Fibroblast of the aortic adventitia (primary cell): ENCODE measurements at regions not wholly inside any gene's neighbourhood (a gene's known extent, or its start where the extent isn't known, plus 50 kb on each side); places are given as distances from the start of the nearest gene placed in this dataset.

ENCODE experiments used
- DNase-seq: peaks from one replicate; pipeline ENCODE4 v3.0.0-alpha.2; 2010; ENCODE audit warnings: low read depth
- H3K4me3 ChIP-seq: 2 replicates; pipeline ENCODE4 v1.5.1; 2011; ENCODE audit warnings: low read depth, mild to moderate bottlenecking, control low read depth, low read length, moderate library complexity
- TF ChIP-seq, protein P1 (sequence below): IDR thresholded peaks from 2 replicates; pipeline ENCODE4 v1.5.1; 2011; ENCODE audit warnings: mild to moderate bottlenecking, low read length, control low read depth, inconsistent platforms; ENCODE audit not compliant: insufficient read depth

DNA sequence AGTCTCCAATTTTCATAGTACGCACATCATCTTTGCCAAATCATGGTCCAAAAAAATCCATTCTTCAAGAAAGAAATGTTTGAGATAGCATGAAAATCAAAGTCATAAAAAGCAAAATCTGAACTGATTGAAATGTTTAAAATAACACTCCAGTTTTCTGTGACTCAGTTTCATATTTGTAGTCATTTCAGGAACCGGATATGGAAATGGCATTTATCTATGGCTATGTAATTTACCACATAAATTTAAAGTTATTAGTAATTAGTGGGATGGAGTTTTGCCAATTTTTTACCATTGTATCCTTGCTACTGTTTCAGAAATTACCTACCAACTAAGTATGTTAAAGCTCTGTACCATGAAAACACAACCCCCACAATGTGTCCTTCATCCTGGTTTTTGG is 456.6 kb upstream of the ACVR2A start:
- no peak for DNase-seq
- H3K4me3 ChIP-seq, result no peak overlapping the region
- TF ChIP-seq, protein P1, sequence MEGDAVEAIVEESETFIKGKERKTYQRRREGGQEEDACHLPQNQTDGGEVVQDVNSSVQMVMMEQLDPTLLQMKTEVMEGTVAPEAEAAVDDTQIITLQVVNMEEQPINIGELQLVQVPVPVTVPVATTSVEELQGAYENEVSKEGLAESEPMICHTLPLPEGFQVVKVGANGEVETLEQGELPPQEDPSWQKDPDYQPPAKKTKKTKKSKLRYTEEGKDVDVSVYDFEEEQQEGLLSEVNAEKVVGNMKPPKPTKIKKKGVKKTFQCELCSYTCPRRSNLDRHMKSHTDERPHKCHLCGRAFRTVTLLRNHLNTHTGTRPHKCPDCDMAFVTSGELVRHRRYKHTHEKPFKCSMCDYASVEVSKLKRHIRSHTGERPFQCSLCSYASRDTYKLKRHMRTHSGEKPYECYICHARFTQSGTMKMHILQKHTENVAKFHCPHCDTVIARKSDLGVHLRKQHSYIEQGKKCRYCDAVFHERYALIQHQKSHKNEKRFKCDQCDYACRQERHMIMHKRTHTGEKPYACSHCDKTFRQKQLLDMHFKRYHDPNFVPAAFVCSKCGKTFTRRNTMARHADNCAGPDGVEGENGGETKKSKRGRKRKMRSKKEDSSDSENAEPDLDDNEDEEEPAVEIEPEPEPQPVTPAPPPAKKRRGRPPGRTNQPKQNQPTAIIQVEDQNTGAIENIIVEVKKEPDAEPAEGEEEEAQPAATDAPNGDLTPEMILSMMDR, result no peak

DNA sequence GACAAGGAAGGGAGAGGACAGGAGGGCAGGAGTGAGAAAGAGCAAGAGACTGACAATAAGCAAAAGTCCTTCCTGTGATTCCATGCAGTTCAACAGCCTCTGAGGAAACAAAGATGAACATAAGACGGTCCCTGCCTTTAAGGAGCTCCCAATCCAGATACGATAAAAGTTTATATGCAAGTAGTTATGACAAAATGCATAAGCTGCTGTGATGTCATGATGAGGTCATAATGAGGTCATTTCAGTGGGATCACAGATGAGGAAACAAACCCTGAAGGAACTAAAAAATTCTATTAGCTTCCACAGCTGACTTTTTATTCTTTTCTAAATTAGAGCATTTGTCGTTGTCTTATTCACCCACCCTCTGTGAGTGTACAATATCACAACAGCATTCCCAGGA is 458.5 kb upstream of the ACVR2A start:
- DNase-seq, result no peak
- H3K4me3 ChIP-seq, result no peak overlapping the region
- TF ChIP-seq, protein P1, result no peak

DNA sequence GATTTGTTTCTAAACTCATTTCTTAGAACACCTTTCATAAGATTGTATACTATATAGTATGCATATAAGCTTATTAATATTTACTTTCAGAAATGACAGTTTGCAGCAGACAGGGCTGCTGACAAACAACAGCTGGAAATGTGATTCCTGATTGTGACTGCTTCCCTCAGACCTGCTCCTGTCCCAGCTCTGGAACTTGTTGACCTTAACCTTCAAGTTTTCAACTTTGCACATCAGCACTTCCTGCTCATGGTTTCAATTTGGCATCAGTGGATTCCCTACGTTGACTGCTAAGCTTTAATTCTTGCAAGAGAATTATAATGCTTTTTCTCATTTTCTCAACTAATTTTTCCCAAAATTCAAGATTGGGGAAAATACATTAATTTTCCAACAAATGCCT is 459.2 kb upstream of the ACVR2A start:
- no peak for DNase-seq
- TF ChIP-seq, protein P1, result no peak
- H3K4me3 ChIP-seq, result no peak overlapping the region

DNA sequence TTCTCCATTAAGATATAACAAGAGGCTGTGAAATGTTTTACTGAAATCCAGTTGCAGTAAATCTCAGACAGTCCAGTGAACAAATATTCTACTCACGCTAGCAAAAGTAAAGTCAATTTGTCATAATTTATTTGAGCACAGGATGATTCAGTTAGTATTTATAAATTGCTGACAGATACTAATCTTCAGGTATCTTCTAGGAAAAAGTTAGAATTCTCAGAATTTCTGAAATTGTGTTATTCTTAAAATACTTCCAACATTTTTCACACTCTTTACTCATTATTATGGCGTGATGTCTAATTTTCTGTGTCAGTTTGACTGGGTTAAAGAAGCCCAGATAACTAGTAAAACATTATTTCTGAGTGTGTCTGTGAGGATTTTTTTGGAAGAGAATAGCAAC is 460.2 kb upstream of the ACVR2A start:
- TF ChIP-seq, protein P1, result no peak
- H3K4me3 ChIP-seq, result no peak overlapping the region
- DNase-seq, result no peak

DNA sequence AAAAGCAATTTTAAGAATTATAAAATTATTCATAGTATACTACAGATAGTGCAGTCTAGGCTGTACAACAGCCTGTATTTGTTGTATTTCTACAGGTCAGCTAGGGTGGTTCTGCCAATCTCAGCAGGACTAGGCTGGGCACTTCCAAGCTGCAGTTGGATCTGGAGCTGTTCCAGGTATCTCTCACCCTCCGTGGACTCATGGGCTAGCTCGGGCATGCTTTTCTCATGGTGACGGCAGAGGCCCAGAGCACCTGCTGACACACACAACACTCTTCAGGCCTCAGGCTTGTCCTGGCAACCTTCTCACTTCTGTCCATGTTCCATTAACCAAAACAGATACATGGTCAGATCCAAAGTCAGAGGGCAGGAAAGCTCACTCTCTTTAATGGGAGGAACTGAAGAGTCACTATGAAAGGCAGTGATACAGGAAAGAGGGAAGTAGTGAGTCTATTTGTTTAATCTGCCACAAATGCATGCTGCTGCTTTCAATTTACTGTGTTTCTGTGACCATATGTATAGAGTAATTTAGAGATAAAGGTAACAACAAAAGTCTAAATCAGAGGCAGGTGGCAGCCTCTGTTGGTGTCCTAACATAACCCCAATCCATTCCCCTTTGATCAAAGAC is 462.4 kb upstream of the ACVR2A start:
- no peak for DNase-seq
- TF ChIP-seq, protein P1, result no peak
- H3K4me3 ChIP-seq, result no peak overlapping the region

DNA sequence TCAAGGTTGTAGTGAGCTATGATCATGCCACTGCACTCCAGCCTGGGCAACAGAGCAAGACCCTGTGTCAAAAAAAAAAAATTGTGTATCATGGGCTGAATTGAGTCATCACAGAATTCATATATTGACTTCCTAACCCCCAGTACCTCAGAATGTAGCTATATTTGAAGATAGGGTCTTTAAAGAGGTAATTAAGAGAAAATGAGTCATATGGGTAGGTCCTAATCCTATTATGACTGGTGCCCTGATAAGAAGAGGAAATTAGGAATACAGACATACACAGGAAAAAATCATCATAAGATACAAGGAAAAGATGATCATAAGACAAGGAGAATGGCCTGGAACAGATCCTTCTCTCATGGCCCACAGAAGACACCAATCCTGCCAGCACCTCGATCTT is 466.4 kb upstream of the ACVR2A start:
- no peak for DNase-seq
- H3K4me3 ChIP-seq, result no peak overlapping the region
- TF ChIP-seq, protein P1, result no peak

DNA sequence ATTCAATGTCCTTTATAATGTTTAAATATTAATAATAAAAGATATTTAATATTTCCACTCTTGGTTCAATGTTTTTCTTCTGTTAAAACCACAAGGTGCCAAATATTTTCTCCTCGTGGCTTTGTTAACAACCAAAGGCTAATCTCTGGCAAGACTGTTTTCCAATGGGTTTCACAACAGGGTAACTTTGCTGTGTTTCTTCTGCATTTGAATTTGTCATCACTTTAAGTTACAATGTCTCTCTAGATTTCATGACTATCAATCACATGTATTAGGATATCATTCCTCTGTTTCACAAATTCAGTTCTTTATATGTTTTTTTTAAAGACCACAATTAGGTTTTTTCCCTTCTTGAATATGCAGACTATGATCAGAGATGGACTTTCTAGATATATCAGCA is 469.8 kb upstream of the ACVR2A start:
- TF ChIP-seq, protein P1, result no peak
- peak; percentile 31 for DNase-seq
- no peak overlapping the region for H3K4me3 ChIP-seq
